Lower leg skin (tissue), 3 donors: ENCODE measurements at regions not wholly inside any gene's neighbourhood (a gene's known extent, or its start where the extent isn't known, plus 50 kb on each side); places are given as distances from the start of the nearest gene placed in this dataset.

Source experiments
- POLR2A ChIP-seq, 2 donors: fragments of 450-650 bp; IDR thresholded peaks; one replicate each; pipeline ENCODE4 v1.6.1; 2016 to 2017; ENCODE audit warnings: antibody characterized with exemption in 2 of 2, mild to moderate bottlenecking in 1 of 2, moderate library complexity in 1 of 2
- TF ChIP-seq, protein P1 (sequence below), 3 donors: fragments of 450-650 bp; IDR thresholded peaks; one replicate each; pipeline ENCODE4 v1.5.1; 2016; ENCODE audit warnings: antibody characterized with exemption in 3 of 3, mild to moderate bottlenecking in 3 of 3, moderate library complexity in 2 of 3

- TF ChIP-seq, protein P1, sequence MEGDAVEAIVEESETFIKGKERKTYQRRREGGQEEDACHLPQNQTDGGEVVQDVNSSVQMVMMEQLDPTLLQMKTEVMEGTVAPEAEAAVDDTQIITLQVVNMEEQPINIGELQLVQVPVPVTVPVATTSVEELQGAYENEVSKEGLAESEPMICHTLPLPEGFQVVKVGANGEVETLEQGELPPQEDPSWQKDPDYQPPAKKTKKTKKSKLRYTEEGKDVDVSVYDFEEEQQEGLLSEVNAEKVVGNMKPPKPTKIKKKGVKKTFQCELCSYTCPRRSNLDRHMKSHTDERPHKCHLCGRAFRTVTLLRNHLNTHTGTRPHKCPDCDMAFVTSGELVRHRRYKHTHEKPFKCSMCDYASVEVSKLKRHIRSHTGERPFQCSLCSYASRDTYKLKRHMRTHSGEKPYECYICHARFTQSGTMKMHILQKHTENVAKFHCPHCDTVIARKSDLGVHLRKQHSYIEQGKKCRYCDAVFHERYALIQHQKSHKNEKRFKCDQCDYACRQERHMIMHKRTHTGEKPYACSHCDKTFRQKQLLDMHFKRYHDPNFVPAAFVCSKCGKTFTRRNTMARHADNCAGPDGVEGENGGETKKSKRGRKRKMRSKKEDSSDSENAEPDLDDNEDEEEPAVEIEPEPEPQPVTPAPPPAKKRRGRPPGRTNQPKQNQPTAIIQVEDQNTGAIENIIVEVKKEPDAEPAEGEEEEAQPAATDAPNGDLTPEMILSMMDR (IDR thresholded peaks at IDR 0.05), result no peak
- TF ChIP-seq POLR2A (IDR thresholded peaks at IDR 0.05), result no peak
Observed at GRCh38 chr1:30319765-30320580, 403.4 kb downstream of the MATN1 start.
